Osteoblast (primary cell): ENCODE measurements at regions not wholly inside any gene's neighbourhood (a gene's known extent, or its start where the extent isn't known, plus 50 kb on each side); places are given as distances from the start of the nearest gene placed in this dataset.

Experiments used
- DNase-seq: peaks from one replicate; pipeline ENCODE4 v3.0.0; 2011; ENCODE audit warnings: low spot score, mixed read lengths; ENCODE audit not compliant: insufficient read length; ENCODE audit errors: missing footprints
- H2AFZ ChIP-seq: 2 replicates; pipeline ENCODE4 v1.6.0; 2011; ENCODE audit warnings: mild to moderate bottlenecking, low read length
- H3K27ac ChIP-seq: 2 replicates; pipeline ENCODE4 v1.5.1; 2011; ENCODE audit warnings: mild to moderate bottlenecking, low read depth, low read length, moderate library complexity
- H3K27me3 ChIP-seq: 2 replicates; pipeline ENCODE4 v1.6.0; 2012; ENCODE audit warnings: mild to moderate bottlenecking, control low read depth, inconsistent platforms, low read length, moderate library complexity; ENCODE audit not compliant: insufficient read depth
- H3K36me3 ChIP-seq: 2 replicates; pipeline ENCODE4 v1.5.1; 2011; ENCODE audit warnings: mild to moderate bottlenecking, low read length, control low read depth, moderate library complexity; ENCODE audit not compliant: insufficient read depth
- H3K4me1 ChIP-seq: 2 replicates; pipeline ENCODE4 v1.5.1; 2011; ENCODE audit warnings: mild to moderate bottlenecking, low read length, control low read depth, moderate library complexity; ENCODE audit not compliant: insufficient read depth
- H3K4me2 ChIP-seq: 2 replicates; pipeline ENCODE4 v1.6.0; 2011; ENCODE audit warnings: mild to moderate bottlenecking, low read length; ENCODE audit not compliant: insufficient read depth
- H3K4me3 ChIP-seq: fragments of 200-600 bp; sonication (generic); 3 replicates; pipeline ENCODE4 v1.5.1; 2012; ENCODE audit warnings: mild to moderate bottlenecking, low read length, inconsistent platforms; ENCODE audit not compliant: insufficient read depth
- H3K79me2 ChIP-seq: 2 replicates; pipeline ENCODE4 v1.6.0; 2012; ENCODE audit warnings: mild to moderate bottlenecking, low read length, control low read depth, inconsistent platforms; ENCODE audit not compliant: insufficient read depth
- H3K9me3 ChIP-seq: 2 replicates; pipeline ENCODE4 v1.5.1; 2011; ENCODE audit warnings: low read depth, low read length, control low read depth
- H4K20me1 ChIP-seq: 2 replicates; pipeline ENCODE4 v1.6.0; 2012; ENCODE audit warnings: mild to moderate bottlenecking, low read length, control low read depth; ENCODE audit not compliant: insufficient read depth
- TF ChIP-seq, protein P1 (sequence below): IDR thresholded peaks from 2 replicates; pipeline ENCODE4 v1.5.1; 2011; ENCODE audit warnings: mild to moderate bottlenecking, low read depth, low read length, moderate library complexity; ENCODE audit errors: extremely low read depth

DNA sequence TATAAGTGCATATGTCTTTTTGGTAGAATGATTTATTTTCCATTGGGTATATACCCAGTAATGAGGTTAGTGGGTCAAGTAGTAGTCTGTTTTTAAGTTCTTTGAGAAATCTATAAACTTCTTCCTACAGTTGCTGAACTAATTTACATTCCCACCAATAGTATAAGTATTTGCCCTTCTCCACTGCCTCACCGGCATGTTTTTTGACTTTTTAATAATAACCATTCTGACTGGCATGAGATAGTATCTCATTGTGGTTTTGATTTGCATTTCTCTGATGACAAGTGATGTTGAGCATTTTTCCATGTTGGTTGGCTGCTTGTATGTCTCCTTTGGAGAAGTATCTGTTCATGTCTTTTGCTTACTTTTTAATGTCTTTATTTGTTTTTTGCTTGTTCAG is 94.1 kb upstream of the TP63 start:
- Histone ChIP-seq H3K27ac (no peak overlapping the region), H3K4me3 (no peak overlapping the region), H3K36me3 (no peaks in the 10 kb centered on the region), H4K20me1 (no peaks in the 10 kb centered on the region), H3K4me2 (no peak overlapping the region), H3K79me2 (no peaks in the 10 kb centered on the region), H3K9me3 (no peaks in the 10 kb centered on the region), H3K4me1 (no peaks in the 10 kb centered on the region), H3K27me3 (no peaks in the 10 kb centered on the region), H2AFZ (no peak overlapping the region)
- no peak for DNase-seq
- TF ChIP-seq, protein P1, sequence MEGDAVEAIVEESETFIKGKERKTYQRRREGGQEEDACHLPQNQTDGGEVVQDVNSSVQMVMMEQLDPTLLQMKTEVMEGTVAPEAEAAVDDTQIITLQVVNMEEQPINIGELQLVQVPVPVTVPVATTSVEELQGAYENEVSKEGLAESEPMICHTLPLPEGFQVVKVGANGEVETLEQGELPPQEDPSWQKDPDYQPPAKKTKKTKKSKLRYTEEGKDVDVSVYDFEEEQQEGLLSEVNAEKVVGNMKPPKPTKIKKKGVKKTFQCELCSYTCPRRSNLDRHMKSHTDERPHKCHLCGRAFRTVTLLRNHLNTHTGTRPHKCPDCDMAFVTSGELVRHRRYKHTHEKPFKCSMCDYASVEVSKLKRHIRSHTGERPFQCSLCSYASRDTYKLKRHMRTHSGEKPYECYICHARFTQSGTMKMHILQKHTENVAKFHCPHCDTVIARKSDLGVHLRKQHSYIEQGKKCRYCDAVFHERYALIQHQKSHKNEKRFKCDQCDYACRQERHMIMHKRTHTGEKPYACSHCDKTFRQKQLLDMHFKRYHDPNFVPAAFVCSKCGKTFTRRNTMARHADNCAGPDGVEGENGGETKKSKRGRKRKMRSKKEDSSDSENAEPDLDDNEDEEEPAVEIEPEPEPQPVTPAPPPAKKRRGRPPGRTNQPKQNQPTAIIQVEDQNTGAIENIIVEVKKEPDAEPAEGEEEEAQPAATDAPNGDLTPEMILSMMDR: no peak

DNA sequence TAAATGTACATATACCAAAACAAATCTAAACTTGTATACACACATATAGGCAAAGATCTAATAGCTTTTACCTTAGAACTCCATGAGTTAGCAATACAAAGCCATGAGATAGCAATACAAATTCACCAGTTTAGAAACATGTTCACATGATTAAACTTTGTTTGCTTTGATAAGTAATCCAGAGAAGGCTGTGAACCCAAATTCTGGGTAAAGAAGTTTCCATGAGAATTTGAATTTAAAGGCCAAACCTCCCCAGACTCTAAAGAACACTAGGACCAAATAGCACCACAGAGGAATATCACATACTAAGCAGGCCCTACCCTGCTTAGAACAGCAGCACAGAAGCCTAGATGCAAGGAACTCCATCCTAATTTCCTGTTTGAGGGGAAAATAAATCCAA is 83.7 kb upstream of the TP63 start:
- Histone ChIP-seq H3K79me2 (no peaks in the 10 kb centered on the region), H3K4me1 (no peaks in the 10 kb centered on the region), H3K4me2 (no peak overlapping the region), H3K36me3 (no peaks in the 10 kb centered on the region), H3K9me3 (no peaks in the 10 kb centered on the region), H3K27me3 (no peaks in the 10 kb centered on the region), H2AFZ (no peak overlapping the region), H3K27ac (no peak overlapping the region), H3K4me3 (no peak overlapping the region), H4K20me1 (no peaks in the 10 kb centered on the region)
- DNase-seq: no peak
- TF ChIP-seq, protein P1: no peak

DNA sequence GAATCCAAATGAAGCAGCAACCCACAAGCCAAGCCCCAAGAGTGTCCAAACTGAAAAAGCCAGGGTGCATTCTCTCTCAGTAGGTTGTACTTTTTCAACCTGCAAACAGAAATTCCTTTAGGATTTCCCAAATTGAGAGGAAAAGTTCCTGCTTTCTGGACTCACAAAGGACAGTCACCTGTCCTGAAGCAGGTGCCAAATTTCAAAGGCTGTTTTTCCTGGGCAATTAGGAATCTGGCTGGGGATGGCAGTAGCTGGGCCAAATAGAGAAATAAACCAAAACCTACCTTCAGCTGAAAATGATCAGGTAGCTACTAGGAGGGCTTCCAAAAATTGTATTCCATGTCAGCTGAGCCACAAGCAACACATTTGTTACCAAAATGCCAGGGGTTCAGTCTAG is 83.1 kb upstream of the TP63 start:
- Histone ChIP-seq H3K4me3 (no peak overlapping the region), H3K4me2 (no peak overlapping the region), H3K36me3 (no peaks in the 10 kb centered on the region), H3K79me2 (no peaks in the 10 kb centered on the region), H2AFZ (no peak overlapping the region), H3K9me3 (no peaks in the 10 kb centered on the region), H4K20me1 (no peaks in the 10 kb centered on the region), H3K4me1 (no peaks in the 10 kb centered on the region), H3K27ac (no peak overlapping the region), H3K27me3 (no peaks in the 10 kb centered on the region)
- TF ChIP-seq, protein P1: no peak
- no peak for DNase-seq

DNA sequence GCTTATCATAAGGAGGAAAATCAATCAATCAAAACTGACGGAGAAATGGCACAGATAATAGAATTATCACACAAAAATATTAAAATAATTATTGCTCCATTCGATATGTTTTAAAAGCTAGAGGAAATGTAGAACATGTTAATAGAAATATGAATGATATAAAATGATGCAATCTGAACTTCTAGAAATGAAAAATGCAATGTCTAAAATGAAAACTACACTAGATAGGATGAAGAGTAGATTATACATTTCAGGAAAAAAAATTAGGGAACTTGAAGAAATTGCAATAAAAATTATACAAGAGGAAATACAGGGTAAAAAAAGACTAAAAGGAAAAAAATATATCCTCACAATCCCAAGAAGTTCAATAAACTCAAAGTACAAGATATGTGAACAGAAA is 80.2 kb upstream of the TP63 start:
- H3K79me2 ChIP-seq: no peaks in the 10 kb centered on the region
- no peak overlapping the region for H2AFZ ChIP-seq
- H3K36me3 ChIP-seq: no peaks in the 10 kb centered on the region
- H3K27ac ChIP-seq: no peak overlapping the region
- H3K9me3 ChIP-seq: no peaks in the 10 kb centered on the region
- DNase-seq: no peak
- no peaks in the 10 kb centered on the region for H3K4me1 ChIP-seq
- H3K4me2 ChIP-seq: no peak overlapping the region
- H4K20me1 ChIP-seq: no peaks in the 10 kb centered on the region
- TF ChIP-seq, protein P1: no peak
- H3K27me3 ChIP-seq: no peaks in the 10 kb centered on the region
- H3K4me3 ChIP-seq: no peak overlapping the region
